ENCODE measurements at regions not wholly inside any gene's neighbourhood (a gene's known extent, or its start where the extent isn't known, plus 50 kb on each side); places are given as distances from the start of the nearest gene placed in this dataset.
A peak's percentile ranks its signal among the peaks of the same experiment; 100 is the strongest.

DNA sequence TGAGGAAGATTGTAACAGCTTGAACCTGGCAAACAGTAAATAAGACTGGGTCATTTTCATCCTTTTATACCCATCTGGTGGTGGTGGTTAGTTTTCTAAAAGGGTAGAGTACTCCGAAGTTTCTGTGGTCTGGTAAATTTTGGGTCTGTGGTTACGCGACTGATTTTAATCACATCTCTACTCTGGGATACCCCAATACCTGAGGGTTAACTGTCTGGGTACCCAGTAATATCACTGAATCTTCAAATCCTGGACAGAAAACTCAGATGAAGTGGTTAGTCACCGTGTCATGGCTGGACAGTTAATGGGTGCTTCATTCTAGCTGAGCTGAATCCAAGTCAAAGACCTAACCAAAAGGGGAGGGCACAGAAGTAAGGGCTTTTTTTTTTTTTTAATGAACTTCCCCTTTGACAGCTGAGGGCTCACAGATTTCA is 474.2 kb downstream of the GADD45G start:
- intact Hi-C loops (cut with DNase I) = no loop called here
- TF ChIP-seq, protein P1, sequence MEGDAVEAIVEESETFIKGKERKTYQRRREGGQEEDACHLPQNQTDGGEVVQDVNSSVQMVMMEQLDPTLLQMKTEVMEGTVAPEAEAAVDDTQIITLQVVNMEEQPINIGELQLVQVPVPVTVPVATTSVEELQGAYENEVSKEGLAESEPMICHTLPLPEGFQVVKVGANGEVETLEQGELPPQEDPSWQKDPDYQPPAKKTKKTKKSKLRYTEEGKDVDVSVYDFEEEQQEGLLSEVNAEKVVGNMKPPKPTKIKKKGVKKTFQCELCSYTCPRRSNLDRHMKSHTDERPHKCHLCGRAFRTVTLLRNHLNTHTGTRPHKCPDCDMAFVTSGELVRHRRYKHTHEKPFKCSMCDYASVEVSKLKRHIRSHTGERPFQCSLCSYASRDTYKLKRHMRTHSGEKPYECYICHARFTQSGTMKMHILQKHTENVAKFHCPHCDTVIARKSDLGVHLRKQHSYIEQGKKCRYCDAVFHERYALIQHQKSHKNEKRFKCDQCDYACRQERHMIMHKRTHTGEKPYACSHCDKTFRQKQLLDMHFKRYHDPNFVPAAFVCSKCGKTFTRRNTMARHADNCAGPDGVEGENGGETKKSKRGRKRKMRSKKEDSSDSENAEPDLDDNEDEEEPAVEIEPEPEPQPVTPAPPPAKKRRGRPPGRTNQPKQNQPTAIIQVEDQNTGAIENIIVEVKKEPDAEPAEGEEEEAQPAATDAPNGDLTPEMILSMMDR (IDR thresholded peaks at IDR 0.05) = no peak
- no peak for ATAC-seq

DNA sequence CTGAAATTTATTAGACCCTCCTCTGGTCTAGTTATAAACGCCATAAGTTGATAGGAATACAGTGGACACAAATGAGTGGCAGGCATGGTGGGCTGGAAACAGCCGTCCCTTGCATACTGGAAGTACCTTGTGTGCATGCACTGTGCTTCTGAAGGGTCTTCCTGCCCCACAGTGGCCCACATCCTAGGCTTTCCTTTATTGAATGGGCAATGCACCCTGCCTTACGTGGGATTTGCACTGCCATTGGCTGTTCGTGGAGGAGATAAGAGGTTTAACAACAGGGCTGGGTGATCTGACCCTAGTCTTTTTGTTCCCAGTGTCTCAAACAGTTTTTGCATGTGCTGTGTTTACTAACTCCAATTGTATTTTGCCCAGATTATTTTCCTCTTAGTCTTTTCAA is 480.8 kb downstream of the GADD45G start:
- no peaks in the 10 kb centered on the region for H3K9me3 ChIP-seq
- H3K4me1 ChIP-seq = peaks cover 0 to 9% of the 10 kb centered on the region in 2 donors
- TF ChIP-seq, protein P1 (IDR thresholded peaks at IDR 0.05) = no peak
- no peak for ATAC-seq
- intact Hi-C loops (cut with DNase I) = no loop called here
- H3K27me3 ChIP-seq = no peaks in the 10 kb centered on the region
- H3K4me3 ChIP-seq = no peak overlapping the region
- no peak overlapping the region for H3K27ac ChIP-seq
- DNase-seq = no peak
- no peaks in the 10 kb centered on the region for H3K36me3 ChIP-seq

More for the DNA sequence above, 474.2 kb downstream of the GADD45G start:
- H3K27me3 ChIP-seq = no peaks in the 10 kb centered on the region
- no peaks in the 10 kb centered on the region for H3K9me3 ChIP-seq
- H3K4me3 ChIP-seq = no peak overlapping the region
- H3K4me1 ChIP-seq = no peaks in the 10 kb centered on the region
- no peak overlapping the region for H3K27ac ChIP-seq
- no peaks in the 10 kb centered on the region for H3K36me3 ChIP-seq
- no peak for DNase-seq

DNA sequence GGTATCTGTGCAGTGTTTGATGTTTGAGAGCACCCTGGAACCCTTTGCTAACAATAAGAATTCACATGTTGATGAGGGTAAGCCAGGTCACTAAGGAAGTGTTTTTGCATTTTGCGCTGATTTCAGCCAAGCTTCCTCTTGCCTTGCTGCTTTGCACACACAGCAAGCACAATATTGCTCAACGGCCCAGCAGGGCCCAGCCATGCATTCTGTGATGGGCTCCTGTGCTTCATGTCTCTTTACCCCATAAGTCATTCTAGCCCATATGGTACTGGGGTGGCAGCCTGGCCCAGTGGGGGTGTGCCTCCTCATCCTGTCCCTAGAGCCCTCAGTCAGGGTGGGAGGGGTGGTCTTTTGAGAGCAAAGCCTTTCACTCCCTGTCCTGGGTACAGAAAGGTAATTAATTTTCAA is 481.3 kb downstream of the GADD45G start:
- DNase-seq (peak in 2 of 4 donors; percentile 17 to 57), ATAC-seq (peak; percentile 75)
- intact Hi-C loops (cut with DNase I) = no loop called here

DNA sequence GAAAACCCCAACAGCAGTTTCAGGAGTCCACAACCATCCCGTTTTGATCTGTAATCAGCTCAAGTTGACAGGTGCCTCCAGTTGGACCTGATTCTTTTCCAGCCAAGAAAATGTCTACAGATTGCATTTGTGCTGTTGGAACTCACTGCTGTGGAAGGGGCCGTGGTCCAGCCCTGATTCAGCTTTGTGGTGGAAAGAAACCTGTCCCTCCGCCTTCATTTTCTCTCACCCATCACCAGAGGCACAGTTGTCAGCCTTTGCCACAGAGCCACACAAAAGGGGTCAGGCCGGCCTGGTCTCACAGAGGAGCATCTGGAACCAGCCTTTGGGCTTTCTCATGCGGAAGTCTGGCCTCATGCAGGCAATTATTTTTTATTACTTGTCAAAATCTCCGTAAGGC is 483.6 kb downstream of the GADD45G start:
- no peaks in the 10 kb centered on the region for H3K9me3 ChIP-seq
- ATAC-seq (no peak), DNase-seq (no peak)
- no peak overlapping the region for H3K4me3 ChIP-seq
- H3K27ac ChIP-seq = no peak overlapping the region
- intact Hi-C loops (cut with DNase I) = no loop called here
- no peaks in the 10 kb centered on the region for H3K27me3 ChIP-seq
- H3K36me3 ChIP-seq = no peaks in the 10 kb centered on the region
- TF ChIP-seq, protein P1 (IDR thresholded peaks at IDR 0.05) = no peak
- peaks cover 0 to 9% of the 10 kb centered on the region in 2 donors for H3K4me1 ChIP-seq

More for the DNA sequence above, 481.3 kb downstream of the GADD45G start:
- H3K4me1 ChIP-seq = peaks cover 0 to 9% of the 10 kb centered on the region in 2 donors
- no peak overlapping the region for H3K4me3 ChIP-seq
- no peaks in the 10 kb centered on the region for H3K27me3 ChIP-seq
- no peaks in the 10 kb centered on the region for H3K9me3 ChIP-seq
- TF ChIP-seq, protein P1 (IDR thresholded peaks at IDR 0.05) = no peak
- H3K36me3 ChIP-seq = no peaks in the 10 kb centered on the region
- no peak overlapping the region for H3K27ac ChIP-seq

- ATAC-seq = no peak
- Histone ChIP-seq H3K9me3 (no peaks in the 10 kb centered on the region), H3K36me3 (no peaks in the 10 kb centered on the region), H3K4me3 (no peak overlapping the region), H3K27me3 (no peaks in the 10 kb centered on the region), H3K27ac (no peak overlapping the region), H3K4me1 (peaks cover 0 to 9% of the 10 kb centered on the region in 2 donors)
- TF ChIP-seq, protein P1 (IDR thresholded peaks at IDR 0.05) = no peak
- DNase-seq = no peak
- intact Hi-C loops (cut with DNase I) = no loop called here
These were observed 484.0 kb downstream of the GADD45G start for GRCh38 chr9:90088856-90089255.
